Peyer's patch (tissue), 4 donors: ENCODE measurements at regions not wholly inside any gene's neighbourhood (a gene's known extent, or its start where the extent isn't known, plus 50 kb on each side); places are given as distances from the start of the nearest gene placed in this dataset.

ENCODE experiments used
- CTCF ChIP-seq, 6 experiments: fragments of 450-650 bp in 4 of 6; fragments of 200-600 bp in 2 of 6; sonication (generic) in 1 of 6; IDR thresholded peaks; one replicate each; pipeline ENCODE4 v1.5.1; 2017 to 2019; ENCODE audit warnings: antibody characterized with exemption in 6 of 6, mild to moderate bottlenecking in 3 of 6, moderate library complexity in 1 of 6
- POLR2A ChIP-seq, 2 donors: fragments of 450-650 bp; IDR thresholded peaks; one replicate each; pipeline ENCODE4 v1.5.1; 2017; ENCODE audit warnings: antibody characterized with exemption in 2 of 2, mild to moderate bottlenecking in 2 of 2, moderate library complexity in 2 of 2

DNA sequence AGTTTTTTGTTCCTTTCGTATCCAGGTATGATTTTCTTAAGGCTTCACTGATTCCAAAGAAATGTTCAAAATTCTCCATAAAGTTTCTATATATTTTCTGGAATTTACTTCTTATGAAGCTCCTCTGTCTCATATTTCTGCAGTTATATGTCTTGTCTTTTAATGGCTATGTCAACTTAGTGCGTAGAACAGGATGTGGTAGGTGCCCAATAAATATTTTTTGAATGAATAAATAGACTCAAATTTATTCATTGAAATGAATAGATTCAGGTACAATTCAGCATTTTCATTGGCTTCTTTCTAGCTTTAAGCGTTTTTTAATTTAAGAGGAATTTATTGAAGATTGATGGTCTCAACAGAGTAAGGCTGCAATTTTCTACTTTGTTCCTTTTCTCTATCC is 231.9 kb upstream of the BOD1L1 start:
- TF ChIP-seq CTCF (IDR thresholded peaks at IDR 0.05) (no peak), POLR2A (IDR thresholded peaks at IDR 0.05) (no peak)
